Fibroblast of lung (primary cell): ENCODE measurements at regions not wholly inside any gene's neighbourhood (a gene's known extent, or its start where the extent isn't known, plus 50 kb on each side); places are given as distances from the start of the nearest gene placed in this dataset.
"Not testable (repeated sequence)": the region's sequence is repeated elsewhere in the genome, so short reads cannot be mapped to it uniquely, and the experiment has no call there.

ENCODE experiments used
- DNase-seq, 2 donors: peaks; one replicate each; pipeline versions ENCODE4 v3.0.0 to v3.0.0-alpha.2; 2010; ENCODE audit warnings: low read depth in 2 of 2
- H2AFZ ChIP-seq: 2 replicates; pipeline ENCODE4 v1.5.1; 2012; ENCODE audit warnings: low read length, control low read depth, inconsistent platforms
- H3K27ac ChIP-seq: 2 replicates; pipeline ENCODE4 v1.5.1; 2011; ENCODE audit warnings: low read length, control low read depth; ENCODE audit not compliant: insufficient read depth
- H3K27me3 ChIP-seq: 2 replicates; pipeline ENCODE4 v1.5.1; 2011; ENCODE audit warnings: mild to moderate bottlenecking, low read length; ENCODE audit not compliant: control insufficient read depth, insufficient read depth
- H3K36me3 ChIP-seq: 2 replicates; pipeline ENCODE4 v1.5.1; 2011; ENCODE audit warnings: low read length; ENCODE audit not compliant: control insufficient read depth, insufficient read depth
- H3K4me1 ChIP-seq: 2 replicates; pipeline ENCODE4 v1.5.1; 2011; ENCODE audit warnings: low read length; ENCODE audit not compliant: control insufficient read depth, insufficient read depth; ENCODE audit errors: extremely low read depth
- H3K4me2 ChIP-seq: 2 replicates; pipeline ENCODE4 v1.5.1; 2011; ENCODE audit warnings: low read length, control low read depth; ENCODE audit not compliant: insufficient read depth; ENCODE audit errors: extremely low read depth
- H3K4me3 ChIP-seq, 4 experiments: fragments of 200-600 bp in 1 of 4; sonication (generic) in 1 of 4; replicated peaks in 1 of 4; 2 replicates each; pipeline ENCODE4 v1.5.1; 2011 to 2016; ENCODE audit warnings: low read length in 4 of 4, low read depth in 3 of 4, mild to moderate bottlenecking in 3 of 4, control low read depth in 2 of 4, inconsistent platforms in 1 of 4, mixed read lengths in 1 of 4; ENCODE audit not compliant: insufficient read depth in 1 of 4; ENCODE audit errors: control extremely low read depth in 1 of 4
- H3K79me2 ChIP-seq: 2 replicates; pipeline ENCODE4 v1.5.1; 2012; ENCODE audit warnings: mild to moderate bottlenecking, low read length, inconsistent platforms; ENCODE audit not compliant: control insufficient read depth, insufficient read depth
- H3K9ac ChIP-seq: 2 replicates; pipeline ENCODE4 v1.5.1; 2011; ENCODE audit warnings: mild to moderate bottlenecking, low read length, control low read depth; ENCODE audit not compliant: insufficient read depth
- H3K9me3 ChIP-seq: 2 replicates; pipeline ENCODE4 v1.5.1; 2012; ENCODE audit warnings: low read depth, low read length; ENCODE audit not compliant: control insufficient read depth, insufficient read depth
- H4K20me1 ChIP-seq: 2 replicates; pipeline ENCODE4 v1.5.1; 2011; ENCODE audit warnings: low read length; ENCODE audit not compliant: control insufficient read depth, insufficient read depth; ENCODE audit errors: extremely low read depth
- CTCF ChIP-seq, 2 donors: IDR thresholded peaks in 1 of 2; conservative IDR thresholded peaks in 1 of 2; 1 replicate in 1 of 2; 2 replicates in 1 of 2; pipeline ENCODE4 v1.5.1; 2011 to 2012; ENCODE audit warnings: low read length in 2 of 2, control low read depth in 1 of 2, inconsistent platforms in 1 of 2, low read depth in 1 of 2, mild to moderate bottlenecking in 1 of 2
- EZH2 ChIP-seq: IDR thresholded peaks from 2 replicates; pipeline ENCODE4 v1.5.1; 2012; ENCODE audit warnings: low read length, control low read depth, mild to moderate bottlenecking; ENCODE audit errors: missing control alignments

- Histone ChIP-seq H3K9ac (no peak overlapping the region), H3K79me2 (no peaks in the 10 kb centered on the region), H3K9me3 (no peaks in the 10 kb centered on the region), H3K36me3 (no peaks in the 10 kb centered on the region), H3K4me2 (no peak overlapping the region), H4K20me1 (no peaks in the 10 kb centered on the region), H3K4me3 (no peak overlapping the region), H2AFZ (no peak overlapping the region), H3K27ac (no peak overlapping the region), H3K27me3 (no peaks in the 10 kb centered on the region), H3K4me1 (no peaks in the 10 kb centered on the region)
- DNase-seq = no peak
- TF ChIP-seq EZH2 = no peak
- no peak for TF ChIP-seq CTCF (conservative IDR thresholded peaks at IDR 0.05 in 1 of 2, IDR thresholded peaks at IDR 0.05 in 1 of 2; ENCODE audit: low read depth in 1 of 2, low read length in 2 of 2)
These were observed 712.9 kb downstream of the TLE1 start for GRCh38 chr9:80976403-80976802.

GRCh38 chr9:80970377-80970776 is 719.0 kb downstream of the TLE1 start:
- H3K4me2 ChIP-seq, H3K79me2 ChIP-seq, H3K4me3 ChIP-seq, H2AFZ ChIP-seq, H3K36me3 ChIP-seq, H3K9ac ChIP-seq, H3K27ac ChIP-seq, H3K27me3 ChIP-seq, H4K20me1 ChIP-seq, H3K4me1 ChIP-seq, H3K9me3 ChIP-seq, DNase-seq: not testable (repeated sequence)

- DNase-seq = peak; percentile 65 to 92
- Histone ChIP-seq H3K4me1 (no peaks in the 10 kb centered on the region), H3K36me3 (no peaks in the 10 kb centered on the region), H3K27me3 (no peaks in the 10 kb centered on the region), H2AFZ (no peak overlapping the region), H3K9me3 (no peaks in the 10 kb centered on the region), H3K9ac (no peak overlapping the region), H3K27ac (no peak overlapping the region), H3K79me2 (no peaks in the 10 kb centered on the region), H4K20me1 (no peaks in the 10 kb centered on the region), H3K4me3 (no peak overlapping the region), H3K4me2 (no peak overlapping the region)
- TF ChIP-seq CTCF (conservative IDR thresholded peaks at IDR 0.05 in 1 of 2, IDR thresholded peaks at IDR 0.05 in 1 of 2; ENCODE audit: low read depth in 1 of 2, low read length in 2 of 2) (peak in 1 of 2 donors; percentile 9), EZH2 (no peak)
These were observed 720.7 kb downstream of the TLE1 start for GRCh38 chr9:80968611-80969010.

GRCh38 chr9:80964914-80965313 is 724.4 kb downstream of the TLE1 start:
- H3K36me3 ChIP-seq = no peaks in the 10 kb centered on the region
- no peak overlapping the region for H3K4me3 ChIP-seq
- DNase-seq = no peak
- no peak for TF ChIP-seq CTCF (conservative IDR thresholded peaks at IDR 0.05 in 1 of 2, IDR thresholded peaks at IDR 0.05 in 1 of 2; ENCODE audit: low read depth in 1 of 2, low read length in 2 of 2)
- no peak for TF ChIP-seq EZH2
- H2AFZ ChIP-seq = no peak overlapping the region
- H3K4me2 ChIP-seq = no peak overlapping the region
- H3K27me3 ChIP-seq = no peaks in the 10 kb centered on the region
- no peaks in the 10 kb centered on the region for H3K9me3 ChIP-seq
- no peak overlapping the region for H3K27ac ChIP-seq
- H4K20me1 ChIP-seq = no peaks in the 10 kb centered on the region
- H3K4me1 ChIP-seq = no peaks in the 10 kb centered on the region
- H3K79me2 ChIP-seq = no peaks in the 10 kb centered on the region
- no peak overlapping the region for H3K9ac ChIP-seq
